ENCODE measurements at regions not wholly inside any gene's neighbourhood (a gene's known extent, or its start where the extent isn't known, plus 50 kb on each side); places are given as distances from the start of the nearest gene placed in this dataset.
A peak's percentile ranks its signal among the peaks of the same experiment; 100 is the strongest.

DNA sequence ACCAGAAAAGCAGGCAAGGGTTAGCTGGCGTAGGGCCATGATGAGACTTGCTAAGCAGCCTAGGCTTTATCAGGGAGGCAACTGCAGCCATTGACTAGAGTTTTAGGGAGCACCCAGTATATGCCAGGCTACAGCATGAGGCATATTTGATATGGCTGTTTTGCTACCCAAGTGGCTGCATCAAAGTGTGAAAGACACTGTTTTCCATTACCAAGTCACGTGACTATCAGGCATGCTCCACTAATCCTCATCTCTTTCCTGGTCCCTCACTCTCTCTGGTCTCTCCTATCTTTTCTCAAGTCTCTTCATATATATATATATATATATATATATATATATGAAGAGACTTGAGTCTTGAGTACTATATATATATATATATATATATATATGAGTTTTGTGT lies 206.7 kb upstream of the POU3F1 start:
- DNase-seq (ENCODE audit: low spot score), result no peak
- H3K4me1 Mint-ChIP-seq, result peaks cover 22% of the 10 kb centered on the region
- Histone ChIP-seq H3K4me2 (no peak overlapping the region), H3K27me3 (no peaks in the 10 kb centered on the region), H4K20me1 (ENCODE audit: low read depth) (no peaks in the 10 kb centered on the region), H3K4me3 (no peak overlapping the region), H3K9me3 (ENCODE audit: low read depth) (no peaks in the 10 kb centered on the region), H3F3A (ENCODE audit: low read depth) (no peaks in the 10 kb centered on the region), H2AFZ (replicated peaks) (no peak overlapping the region), H3K9ac (no peak overlapping the region), H3K4me1 (peaks cover 10% of the 10 kb centered on the region), H3K36me3 (no peaks in the 10 kb centered on the region), H3K27ac (no peak overlapping the region), H3K79me2 (ENCODE audit: low read depth) (no peaks in the 10 kb centered on the region)
- no peaks in the 10 kb centered on the region for H3K36me3 Mint-ChIP-seq
- H3K27me3 Mint-ChIP-seq (ENCODE audit: insufficient read depth, low read depth), result peaks cover 35% of the 10 kb centered on the region
- H3K9me3 Mint-ChIP-seq, result no peaks in the 10 kb centered on the region
- no peak overlapping the region for H3K27ac Mint-ChIP-seq
- no peak overlapping the region for H3K4me3 Mint-ChIP-seq
- TF ChIP-seq CTCF (IDR thresholded peaks at IDR 0.05) (no peak), EZH2 (IDR thresholded peaks at IDR 0.05) (no peak), EZH2phosphoT487 (IDR thresholded peaks at IDR 0.05) (no peak)

GRCh38 chr1:38250356-38250755 lies 203.8 kb upstream of the POU3F1 start:
- H3K4me3 Mint-ChIP-seq, result no peak overlapping the region
- no peak overlapping the region for H3K27ac ChIP-seq
- no peaks in the 10 kb centered on the region for H3K9me3 ChIP-seq (ENCODE audit: low read depth)
- TF ChIP-seq CTCF (IDR thresholded peaks at IDR 0.05), result no peak
- H3K36me3 ChIP-seq, result no peaks in the 10 kb centered on the region
- no peaks in the 10 kb centered on the region for H3K79me2 ChIP-seq (ENCODE audit: low read depth)
- H2AFZ ChIP-seq (replicated peaks), result no peak overlapping the region
- H3K4me1 ChIP-seq, result peaks cover 13% of the 10 kb centered on the region
- H3K9me3 Mint-ChIP-seq, result no peaks in the 10 kb centered on the region
- H3F3A ChIP-seq (ENCODE audit: low read depth), result peaks cover 4% of the 10 kb centered on the region
- H3K4me3 ChIP-seq, result no peak overlapping the region
- H3K27me3 Mint-ChIP-seq (ENCODE audit: insufficient read depth, low read depth), result peaks cover 35% of the 10 kb centered on the region
- no peaks in the 10 kb centered on the region for H3K27me3 ChIP-seq
- H3K27ac Mint-ChIP-seq, result no peak overlapping the region
- no peaks in the 10 kb centered on the region for H4K20me1 ChIP-seq (ENCODE audit: low read depth)
- H3K9ac ChIP-seq, result no peak overlapping the region
- no peak for DNase-seq (ENCODE audit: low spot score)
- no peaks in the 10 kb centered on the region for H3K36me3 Mint-ChIP-seq
- H3K4me2 ChIP-seq, result no peak overlapping the region
- peaks cover 42% of the 10 kb centered on the region for H3K4me1 Mint-ChIP-seq

DNA sequence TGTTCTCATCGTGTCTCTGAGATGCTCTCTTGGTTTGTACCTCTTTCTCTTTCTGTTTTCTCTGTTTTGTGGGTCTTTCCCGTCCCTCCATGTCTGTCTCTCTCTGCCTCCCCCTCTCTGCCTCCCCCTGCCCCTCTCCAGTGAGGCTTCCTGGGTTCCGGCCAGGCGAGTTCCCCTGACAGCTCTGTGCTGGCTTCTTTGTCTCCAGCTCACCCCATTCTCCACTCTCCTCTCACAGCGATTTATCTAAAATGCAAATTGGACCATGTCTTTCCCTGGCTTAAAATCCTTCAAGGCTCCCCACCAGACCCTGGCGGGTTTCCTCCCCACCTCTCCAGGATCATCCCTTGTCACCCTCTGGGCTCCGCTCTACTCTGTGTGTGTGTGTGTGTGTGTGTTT lies 202.4 kb upstream of the POU3F1 start:
- TF ChIP-seq EZH2phosphoT487 (IDR thresholded peaks at IDR 0.05) (no peak), EZH2 (IDR thresholded peaks at IDR 0.05) (no peak), CTCF (IDR thresholded peaks at IDR 0.05) (no peak)
- peak overlapping the region; percentile 25 for H3K4me3 Mint-ChIP-seq

More for the DNA sequence above, 202.4 kb upstream of the POU3F1 start:
- Mint-ChIP-seq H3K27me3 (ENCODE audit: insufficient read depth, low read depth) (peaks cover 37% of the 10 kb centered on the region), H3K36me3 (no peaks in the 10 kb centered on the region), H3K27ac (peak overlapping the region; percentile 19), H3K4me1 (peaks cover 51% of the 10 kb centered on the region), H3K9me3 (no peaks in the 10 kb centered on the region)
- Histone ChIP-seq H3F3A (ENCODE audit: low read depth) (peaks cover 13% of the 10 kb centered on the region), H2AFZ (replicated peaks) (no peak overlapping the region), H3K4me3 (no peak overlapping the region), H4K20me1 (ENCODE audit: low read depth) (no peaks in the 10 kb centered on the region), H3K4me1 (peaks cover 24% of the 10 kb centered on the region), H3K79me2 (ENCODE audit: low read depth) (no peaks in the 10 kb centered on the region), H3K36me3 (no peaks in the 10 kb centered on the region), H3K27ac (no peak overlapping the region), H3K27me3 (no peaks in the 10 kb centered on the region), H3K9ac (no peak overlapping the region), H3K4me2 (no peak overlapping the region), H3K9me3 (ENCODE audit: low read depth) (no peaks in the 10 kb centered on the region)
- DNase-seq (ENCODE audit: low spot score), result no peak
